BJ (cell line): ENCODE measurements at regions not wholly inside any gene's neighbourhood (a gene's known extent, or its start where the extent isn't known, plus 50 kb on each side); places are given as distances from the start of the nearest gene placed in this dataset.

Experiments used
- CTCF ChIA-PET: fragments of 350-600 bp; formaldehyde crosslinking; extraction: SDS; loops from one replicate; lab custom pipeline; 2021; ENCODE audit warnings: antibody characterized with exemption, inconsistent platforms; lab: Yijun Ruan, JAX
- POLR2A ChIA-PET: fragments of 300-600 bp; sonication (Branson Sonifier 250); formaldehyde crosslinking; extraction: SDS; loops from one replicate; lab custom pipeline; 2021; ENCODE audit warnings: antibody characterized with exemption; lab: Charles Lee
- DNase-seq: peaks from one replicate; pipeline ENCODE4 v3.0.0-alpha.2; 2011; ENCODE audit warnings: low read depth
- H3K27me3 ChIP-seq: 2 replicates; pipeline ENCODE4 v1.6.0; 2011; ENCODE audit warnings: low read length; ENCODE audit not compliant: control insufficient read depth, insufficient read depth
- H3K36me3 ChIP-seq: 2 replicates; pipeline ENCODE4 v1.5.1; 2011; ENCODE audit warnings: low read length; ENCODE audit not compliant: control insufficient read depth, insufficient read depth
- H3K4me3 ChIP-seq: 2 replicates; pipeline ENCODE4 v1.5.1; 2011; ENCODE audit warnings: low read depth, mild to moderate bottlenecking, control low read depth, low read length
- TF ChIP-seq, protein P1 (sequence below): IDR thresholded peaks from 2 replicates; pipeline ENCODE4 v1.5.1; 2011; ENCODE audit warnings: low read depth, mild to moderate bottlenecking, control low read depth, inconsistent platforms, low read length, moderate library complexity; ENCODE audit not compliant: insufficient read depth

DNA sequence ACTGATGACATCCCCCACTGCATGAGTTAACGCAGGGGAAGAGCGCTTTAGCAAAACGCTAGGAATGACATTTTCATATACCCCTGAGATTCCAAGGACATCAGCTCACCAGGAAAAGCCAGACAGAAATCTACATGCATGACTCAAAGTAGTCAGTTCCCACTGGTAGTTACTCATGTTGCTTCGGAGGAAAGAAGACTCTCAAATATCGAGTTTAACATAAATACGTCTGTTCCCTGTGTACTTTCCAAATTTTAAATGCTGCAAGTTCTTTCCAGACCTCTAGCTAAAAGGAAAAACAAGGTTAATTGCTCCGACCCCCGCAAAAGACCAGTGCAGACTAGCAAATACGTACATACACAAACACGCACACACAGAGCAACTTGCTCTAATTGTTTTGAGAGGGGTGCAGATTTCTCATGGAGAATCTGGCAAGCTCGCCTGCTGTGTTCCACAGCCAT is 115.4 kb upstream of the PRICKLE2 start:
- H3K4me3 ChIP-seq = no peak overlapping the region
- ChIA-PET POLR2A (interaction anchor here (0.9 kb wide), 1 partner anchor 9 kb away, joined by 12 read pairs; no protein-coding TSS in a partner anchor), CTCF (interaction anchor here (0.9 to 1.4 kb wide), 2 partner anchors 21 to 310 kb away, joined by 3 read pairs; no protein-coding TSS in a partner anchor)
- no peaks in the 10 kb centered on the region for H3K27me3 ChIP-seq
- H3K36me3 ChIP-seq = no peaks in the 10 kb centered on the region
- DNase-seq = no peak
- TF ChIP-seq, protein P1, sequence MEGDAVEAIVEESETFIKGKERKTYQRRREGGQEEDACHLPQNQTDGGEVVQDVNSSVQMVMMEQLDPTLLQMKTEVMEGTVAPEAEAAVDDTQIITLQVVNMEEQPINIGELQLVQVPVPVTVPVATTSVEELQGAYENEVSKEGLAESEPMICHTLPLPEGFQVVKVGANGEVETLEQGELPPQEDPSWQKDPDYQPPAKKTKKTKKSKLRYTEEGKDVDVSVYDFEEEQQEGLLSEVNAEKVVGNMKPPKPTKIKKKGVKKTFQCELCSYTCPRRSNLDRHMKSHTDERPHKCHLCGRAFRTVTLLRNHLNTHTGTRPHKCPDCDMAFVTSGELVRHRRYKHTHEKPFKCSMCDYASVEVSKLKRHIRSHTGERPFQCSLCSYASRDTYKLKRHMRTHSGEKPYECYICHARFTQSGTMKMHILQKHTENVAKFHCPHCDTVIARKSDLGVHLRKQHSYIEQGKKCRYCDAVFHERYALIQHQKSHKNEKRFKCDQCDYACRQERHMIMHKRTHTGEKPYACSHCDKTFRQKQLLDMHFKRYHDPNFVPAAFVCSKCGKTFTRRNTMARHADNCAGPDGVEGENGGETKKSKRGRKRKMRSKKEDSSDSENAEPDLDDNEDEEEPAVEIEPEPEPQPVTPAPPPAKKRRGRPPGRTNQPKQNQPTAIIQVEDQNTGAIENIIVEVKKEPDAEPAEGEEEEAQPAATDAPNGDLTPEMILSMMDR = no peak

DNA sequence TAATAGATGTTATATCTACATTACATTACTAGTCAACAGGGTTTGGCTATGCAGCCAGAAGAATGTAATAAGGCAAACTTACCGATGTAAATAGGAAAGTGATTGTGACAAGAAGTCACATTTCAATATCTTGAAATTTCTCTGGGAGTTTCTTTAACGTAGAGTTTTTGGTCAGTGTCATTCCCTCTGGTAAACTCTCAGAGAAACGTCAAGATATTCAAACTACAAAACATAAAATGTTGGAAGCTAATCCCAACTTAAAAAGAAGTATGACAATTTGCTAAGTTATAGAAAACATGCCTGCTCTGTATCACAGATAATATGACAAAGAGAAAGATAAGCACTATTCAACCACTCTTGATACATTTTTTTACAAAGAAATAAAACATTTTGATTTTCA is 111.2 kb upstream of the PRICKLE2 start:
- DNase-seq = no peak
- TF ChIP-seq, protein P1 = no peak
- CTCF ChIA-PET = no interaction called here
- Histone ChIP-seq H3K4me3 (no peak overlapping the region), H3K27me3 (no peaks in the 10 kb centered on the region), H3K36me3 (no peaks in the 10 kb centered on the region)
- POLR2A ChIA-PET = no interaction called here

DNA sequence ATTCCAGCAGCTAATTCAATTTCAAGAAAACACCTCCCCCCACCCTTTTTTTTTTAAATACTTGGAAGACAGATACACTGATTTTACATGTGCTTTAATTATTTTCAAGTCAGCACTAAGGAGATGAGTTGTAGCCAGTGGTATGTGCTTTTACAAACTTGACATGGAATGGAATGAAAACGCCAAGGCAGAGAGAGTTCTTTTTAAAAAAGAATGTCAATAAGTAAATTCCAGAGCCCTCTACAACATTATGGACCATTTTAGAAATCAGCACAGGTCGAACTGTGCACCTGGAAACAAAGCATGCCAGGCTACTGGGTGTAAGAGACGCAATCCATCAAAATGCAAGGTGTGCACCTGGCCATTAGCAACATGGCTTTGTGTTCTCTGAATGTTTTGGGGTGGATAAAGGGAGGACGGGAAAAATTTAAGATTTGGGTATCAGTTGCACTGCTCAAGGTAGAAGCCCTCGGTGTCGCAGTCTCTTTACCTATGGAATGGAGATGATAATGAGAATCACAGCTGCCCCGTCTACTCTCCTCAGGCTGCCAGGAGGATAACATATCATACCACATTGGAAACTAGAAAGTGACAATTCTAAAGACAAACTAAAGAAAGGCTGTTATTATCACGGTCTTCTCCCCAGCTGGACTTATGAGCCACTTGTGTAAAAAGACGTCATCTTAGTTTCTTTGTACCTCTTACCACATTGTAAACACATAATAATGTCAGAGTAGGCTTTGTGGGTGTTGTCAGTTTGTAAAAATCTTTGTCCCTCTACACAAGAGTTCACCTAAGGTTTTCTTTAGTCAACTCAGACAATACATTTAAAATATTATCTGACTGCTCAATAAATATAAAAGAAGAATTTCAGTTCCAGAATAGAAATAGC is 107.4 kb upstream of the PRICKLE2 start:
- DNase-seq = no peak
- ChIA-PET POLR2A (no interaction called here), CTCF (interaction anchor here (0.7 to 1.8 kb wide), 5 partner anchors 10 to 224 kb away, joined by 3 to 4 read pairs (median 3); no protein-coding TSS in a partner anchor)
- H3K4me3 ChIP-seq = no peak overlapping the region
- H3K36me3 ChIP-seq = no peaks in the 10 kb centered on the region
- H3K27me3 ChIP-seq = no peaks in the 10 kb centered on the region
- TF ChIP-seq, protein P1 = no peak

DNA sequence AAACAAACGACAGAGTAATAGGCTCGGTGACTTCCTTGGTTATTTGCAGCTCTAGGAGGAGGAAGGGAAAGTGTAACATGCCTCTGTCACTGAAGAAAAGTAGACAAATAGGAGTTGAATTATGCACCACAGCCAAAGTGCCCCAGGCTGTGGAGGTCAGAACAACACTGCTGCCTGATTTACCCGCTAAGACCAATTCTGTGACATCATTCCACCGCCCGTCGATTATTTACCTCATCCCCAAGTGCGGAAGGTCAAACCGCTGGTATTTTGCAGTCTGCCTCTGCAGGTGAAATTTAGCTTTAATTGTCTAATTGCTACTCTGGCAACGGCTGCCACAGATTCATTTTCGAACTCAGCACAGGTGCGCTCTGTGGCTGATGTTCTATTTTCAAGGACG is 106.3 kb upstream of the PRICKLE2 start:
- POLR2A ChIA-PET = no interaction called here
- Histone ChIP-seq H3K36me3 (no peaks in the 10 kb centered on the region), H3K4me3 (no peak overlapping the region), H3K27me3 (no peaks in the 10 kb centered on the region)
- TF ChIP-seq, protein P1 = no peak
- DNase-seq = no peak
- CTCF ChIA-PET = interaction anchor here (1.0 to 1.7 kb wide), 2 partner anchors 9 to 65 kb away, joined by 3 to 4 read pairs; no protein-coding TSS in a partner anchor

DNA sequence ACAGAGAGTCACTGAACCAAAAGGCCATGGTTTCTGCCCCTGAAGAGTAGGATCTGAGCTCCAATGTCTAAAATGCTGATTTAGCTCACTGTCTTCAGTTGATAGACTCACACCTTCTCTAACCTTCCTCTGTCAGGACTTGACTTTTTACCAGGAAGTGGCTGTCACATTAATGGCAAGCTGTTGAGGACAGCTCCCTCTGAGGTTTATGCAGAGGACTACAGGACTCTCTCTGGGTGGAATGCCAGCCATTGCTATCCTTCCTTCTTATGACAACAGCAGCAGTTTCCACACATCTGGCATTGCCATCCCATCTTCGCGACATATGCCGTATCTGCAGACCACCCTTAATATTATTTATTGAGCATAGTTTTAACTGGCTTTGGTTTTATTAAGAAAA is 103.8 kb upstream of the PRICKLE2 start:
- no peak for DNase-seq
- Histone ChIP-seq H3K4me3 (no peak overlapping the region), H3K36me3 (no peaks in the 10 kb centered on the region), H3K27me3 (no peaks in the 10 kb centered on the region)
- ChIA-PET CTCF (interaction anchor here (1.0 kb wide), 1 partner anchor 9 kb away, joined by 4 read pairs; no protein-coding TSS in a partner anchor), POLR2A (no interaction called here)
- TF ChIP-seq, protein P1 = no peak
